H1 (cell line): ENCODE measurements at regions not wholly inside any gene's neighbourhood (a gene's known extent, or its start where the extent isn't known, plus 50 kb on each side); places are given as distances from the start of the nearest gene placed in this dataset.
"Not testable (repeated sequence)": the region's sequence is repeated elsewhere in the genome, so short reads cannot be mapped to it uniquely, and the experiment has no call there.

Source experiments
- ATF3 ChIP-seq: IDR thresholded peaks from 2 replicates; pipeline ENCODE4 v1.6.1; 2011; ENCODE audit warnings: low read depth, mild to moderate bottlenecking, low read length; ENCODE audit not compliant: insufficient read depth
- CREB1 ChIP-seq: IDR thresholded peaks from 2 replicates; pipeline ENCODE4 v1.6.1; 2012; ENCODE audit warnings: inconsistent platforms
- CTCF ChIP-seq, 3 experiments: IDR thresholded peaks; 1 replicate in 2 of 3; 2 replicates in 1 of 3; pipeline versions ENCODE4 v1.5.1 to v1.6.1; 2011; ENCODE audit warnings: low read length in 3 of 3, mild to moderate bottlenecking in 3 of 3, inconsistent platforms in 2 of 3, low read depth in 1 of 3, moderate library complexity in 1 of 3; ENCODE audit not compliant: insufficient read depth in 1 of 3; ENCODE audit errors: control extremely low read depth in 1 of 3
- EGR1 ChIP-seq: IDR thresholded peaks from 2 replicates; pipeline ENCODE4 v1.6.1; 2011; ENCODE audit warnings: low read depth, low read length, borderline replicate concordance
- EP300 ChIP-seq, 2 experiments: IDR thresholded peaks; 1 replicate in 1 of 2; 2 replicates in 1 of 2; pipeline ENCODE4 v1.6.1; 2011 to 2012; ENCODE audit warnings: low read depth in 2 of 2, low read length in 2 of 2, mild to moderate bottlenecking in 2 of 2, borderline replicate concordance in 1 of 2, inconsistent platforms in 1 of 2, moderate library complexity in 1 of 2
- HDAC2 ChIP-seq, 2 experiments: fragments of 300-600 bp in 1 of 2; sonication (generic) in 1 of 2; IDR thresholded peaks; 2 replicates each; pipeline ENCODE4 v1.6.1; 2011 to 2012; ENCODE audit warnings: low read depth in 2 of 2, low read length in 2 of 2, mild to moderate bottlenecking in 2 of 2, moderate library complexity in 2 of 2, borderline replicate concordance in 1 of 2, inconsistent platforms in 1 of 2
- MAFK ChIP-seq: IDR thresholded peaks from 2 replicates; pipeline ENCODE4 v1.6.1; 2012; ENCODE audit warnings: low read depth, mild to moderate bottlenecking, improper control_type of control experiment, low read length
- POLR2AphosphoS5 ChIP-seq: IDR thresholded peaks from 2 replicates; pipeline ENCODE4 v1.6.1; 2011; ENCODE audit warnings: low read depth, low read length
- RAD21 ChIP-seq, 2 experiments: IDR thresholded peaks in 1 of 2; conservative IDR thresholded peaks in 1 of 2; 2 replicates each; pipeline ENCODE4 v1.6.1; 2011; ENCODE audit warnings: low read depth in 2 of 2, low read length in 2 of 2, improper control_type of control experiment in 1 of 2, inconsistent platforms in 1 of 2, mild to moderate bottlenecking in 1 of 2, moderate library complexity in 1 of 2
- SP4 ChIP-seq: IDR thresholded peaks from 2 replicates; pipeline ENCODE4 v1.6.1; 2012; ENCODE audit warnings: low read length, inconsistent platforms
- TAF1 ChIP-seq: IDR thresholded peaks from 2 replicates; pipeline ENCODE4 v1.6.1; 2011; ENCODE audit warnings: mild to moderate bottlenecking, low read depth, low read length
- TAF7 ChIP-seq: optimal IDR thresholded peaks from 2 replicates; pipeline ENCODE3; 2011; ENCODE audit warnings: low read depth, mild to moderate bottlenecking, inconsistent platforms, low read length, moderate library complexity, borderline replicate concordance
- TCF12 ChIP-seq: IDR thresholded peaks from 2 replicates; pipeline ENCODE4 v1.6.1; 2011; ENCODE audit warnings: low read depth, mild to moderate bottlenecking, low read length

GRCh38 chr1:120952207-120952870 is 62.8 kb downstream of the PPIAL4A start:
- TF ChIP-seq TCF12; CTCF (IDR thresholded peaks at IDR 0.05; ENCODE audit: control extremely low read depth in 1 of 3, insufficient read depth in 1 of 3, low read depth in 1 of 3, low read length in 3 of 3); ATF3; CREB1; RAD21 (IDR thresholded peaks at IDR 0.05 in 1 of 2, conservative IDR thresholded peaks at IDR 0.05 in 1 of 2; ENCODE audit: low read depth in 2 of 2, low read length in 2 of 2); EP300 (IDR thresholded peaks at IDR 0.05; ENCODE audit: borderline replicate concordance in 1 of 2, low read depth in 2 of 2, low read length in 2 of 2); MAFK; POLR2AphosphoS5; HDAC2 (IDR thresholded peaks at IDR 0.05; ENCODE audit: borderline replicate concordance in 1 of 2, low read depth in 2 of 2, low read length in 2 of 2); TAF1; EGR1; SP4; TAF7: not testable (repeated sequence)
